Ishikawa (cell line): ENCODE measurements at regions not wholly inside any gene's neighbourhood (a gene's known extent, or its start where the extent isn't known, plus 50 kb on each side); places are given as distances from the start of the nearest gene placed in this dataset.

ENCODE experiments used
- EGR1 ChIP-seq: IDR thresholded peaks from 2 replicates; pipeline ENCODE4 v1.6.1; 2012
- FOXM1 ChIP-seq: IDR thresholded peaks from 2 replicates; pipeline ENCODE4 v1.6.1; 2012; ENCODE audit warnings: low read depth, borderline replicate concordance
- NFIC ChIP-seq: IDR thresholded peaks from 2 replicates; pipeline ENCODE4 v1.6.1; 2012
- TEAD4 ChIP-seq: IDR thresholded peaks from 2 replicates; pipeline ENCODE4 v1.6.1; 2012
- TF ChIP-seq, protein P1 (sequence below): IDR thresholded peaks from 2 replicates; pipeline ENCODE4 v1.6.1; 2012
- TF ChIP-seq, protein P2 (sequence below): IDR thresholded peaks from 2 replicates; pipeline ENCODE4 v1.6.1; 2012; ENCODE audit warnings: low read depth, mild to moderate bottlenecking

DNA sequence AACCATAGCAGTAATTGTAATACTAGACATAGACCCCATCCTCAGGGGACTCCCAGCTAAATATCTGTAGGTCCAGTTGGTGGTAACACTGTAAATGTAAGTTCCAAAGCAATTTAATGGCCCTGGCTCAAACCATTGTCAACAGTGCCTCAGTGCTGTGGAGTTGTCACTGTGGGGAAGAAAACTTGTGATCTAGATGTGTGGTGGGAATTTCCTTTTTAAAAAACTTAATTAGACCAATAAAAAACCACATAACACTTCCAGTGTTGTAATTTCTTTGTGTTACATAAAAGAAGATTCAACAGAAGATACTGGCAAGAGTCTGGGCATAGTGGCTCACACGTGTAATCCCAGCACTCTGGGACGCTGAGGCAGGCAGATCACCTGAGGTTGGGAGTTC lies 138.6 kb upstream of the UMPS start:
- no peak for TF ChIP-seq FOXM1
- TF ChIP-seq, protein P1, sequence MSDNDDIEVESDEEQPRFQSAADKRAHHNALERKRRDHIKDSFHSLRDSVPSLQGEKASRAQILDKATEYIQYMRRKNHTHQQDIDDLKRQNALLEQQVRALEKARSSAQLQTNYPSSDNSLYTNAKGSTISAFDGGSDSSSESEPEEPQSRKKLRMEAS = no peak
- no peak for TF ChIP-seq NFIC
- no peak for TF ChIP-seq TEAD4
- TF ChIP-seq EGR1 = no peak
- TF ChIP-seq, protein P2, sequence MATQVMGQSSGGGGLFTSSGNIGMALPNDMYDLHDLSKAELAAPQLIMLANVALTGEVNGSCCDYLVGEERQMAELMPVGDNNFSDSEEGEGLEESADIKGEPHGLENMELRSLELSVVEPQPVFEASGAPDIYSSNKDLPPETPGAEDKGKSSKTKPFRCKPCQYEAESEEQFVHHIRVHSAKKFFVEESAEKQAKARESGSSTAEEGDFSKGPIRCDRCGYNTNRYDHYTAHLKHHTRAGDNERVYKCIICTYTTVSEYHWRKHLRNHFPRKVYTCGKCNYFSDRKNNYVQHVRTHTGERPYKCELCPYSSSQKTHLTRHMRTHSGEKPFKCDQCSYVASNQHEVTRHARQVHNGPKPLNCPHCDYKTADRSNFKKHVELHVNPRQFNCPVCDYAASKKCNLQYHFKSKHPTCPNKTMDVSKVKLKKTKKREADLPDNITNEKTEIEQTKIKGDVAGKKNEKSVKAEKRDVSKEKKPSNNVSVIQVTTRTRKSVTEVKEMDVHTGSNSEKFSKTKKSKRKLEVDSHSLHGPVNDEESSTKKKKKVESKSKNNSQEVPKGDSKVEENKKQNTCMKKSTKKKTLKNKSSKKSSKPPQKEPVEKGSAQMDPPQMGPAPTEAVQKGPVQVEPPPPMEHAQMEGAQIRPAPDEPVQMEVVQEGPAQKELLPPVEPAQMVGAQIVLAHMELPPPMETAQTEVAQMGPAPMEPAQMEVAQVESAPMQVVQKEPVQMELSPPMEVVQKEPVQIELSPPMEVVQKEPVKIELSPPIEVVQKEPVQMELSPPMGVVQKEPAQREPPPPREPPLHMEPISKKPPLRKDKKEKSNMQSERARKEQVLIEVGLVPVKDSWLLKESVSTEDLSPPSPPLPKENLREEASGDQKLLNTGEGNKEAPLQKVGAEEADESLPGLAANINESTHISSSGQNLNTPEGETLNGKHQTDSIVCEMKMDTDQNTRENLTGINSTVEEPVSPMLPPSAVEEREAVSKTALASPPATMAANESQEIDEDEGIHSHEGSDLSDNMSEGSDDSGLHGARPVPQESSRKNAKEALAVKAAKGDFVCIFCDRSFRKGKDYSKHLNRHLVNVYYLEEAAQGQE = no peak
